GM12878 (cell line): ENCODE measurements at regions not wholly inside any gene's neighbourhood (a gene's known extent, or its start where the extent isn't known, plus 50 kb on each side); places are given as distances from the start of the nearest gene placed in this dataset.

Source experiments
- CEBPB ChIP-seq, 2 experiments: fragments of 150-350 bp in 1 of 2; IDR thresholded peaks; 2 replicates each; pipeline ENCODE4 v1.6.1; 2012 to 2014; ENCODE audit warnings: low read depth in 2 of 2, low read length in 2 of 2, borderline replicate concordance in 1 of 2, inconsistent platforms in 1 of 2
- CHD2 ChIP-seq: IDR thresholded peaks from 2 replicates; pipeline ENCODE4 v1.6.1; 2011; ENCODE audit warnings: low read depth, low read length, improper control_type of control experiment, borderline replicate concordance
- CTCF ChIP-seq, 3 experiments: IDR thresholded peaks in 2 of 3; conservative IDR thresholded peaks in 1 of 3; 2 replicates each; pipeline ENCODE4 v1.5.1; 2011; ENCODE audit warnings: low read depth in 3 of 3, low read length in 3 of 3, mild to moderate bottlenecking in 3 of 3, control low read depth in 2 of 3, moderate library complexity in 2 of 3, inconsistent platforms in 1 of 3, mixed read lengths in 1 of 3; ENCODE audit not compliant: control insufficient read depth in 2 of 3, insufficient read depth in 1 of 3; ENCODE audit errors: extremely low read depth in 1 of 3
- EP300 ChIP-seq, 2 experiments: fragments of 150-350 bp in 1 of 2; IDR thresholded peaks; 2 replicates each; pipeline ENCODE4 v1.6.1; 2011 to 2012; ENCODE audit warnings: low read depth in 2 of 2, low read length in 2 of 2, borderline replicate concordance in 1 of 2, improper control_type of control experiment in 1 of 2, inconsistent platforms in 1 of 2; ENCODE audit not compliant: control insufficient read depth in 1 of 2
- FOS ChIP-seq: IDR thresholded peaks from 3 replicates; pipeline ENCODE4 v1.6.1; 2011; ENCODE audit warnings: borderline replicate concordance; ENCODE audit not compliant: insufficient read length; ENCODE audit errors: extremely low read depth
- FOXM1 ChIP-seq: IDR thresholded peaks from 2 replicates; pipeline ENCODE4 v1.6.1; 2012; ENCODE audit warnings: low read depth, mild to moderate bottlenecking, inconsistent platforms, low read length, moderate library complexity
- POLR2A ChIP-seq: IDR thresholded peaks from 2 replicates; pipeline ENCODE4 v1.6.1; 2011; ENCODE audit warnings: low read depth, mild to moderate bottlenecking, low read length
- SMARCA5 ChIP-seq: fragments of 450-650 bp; IDR thresholded peaks from 2 replicates; pipeline ENCODE4 v1.6.1; 2017; ENCODE audit warnings: mild to moderate bottlenecking
- SMC3 ChIP-seq: IDR thresholded peaks from 2 replicates; pipeline ENCODE4 v1.6.1; 2011; ENCODE audit warnings: low read length, improper control_type of control experiment, borderline replicate concordance
- TAF1 ChIP-seq: IDR thresholded peaks from 2 replicates; pipeline ENCODE4 v1.6.1; 2011; ENCODE audit warnings: mild to moderate bottlenecking, low read depth, low read length, borderline replicate concordance
- ZNF217 ChIP-seq: fragments of 450-650 bp; IDR thresholded peaks from 2 replicates; pipeline ENCODE4 v1.6.1; 2017; ENCODE audit warnings: antibody characterized with exemption, mild to moderate bottlenecking

- TF ChIP-seq SMC3 (no peak), EP300 (IDR thresholded peaks at IDR 0.05; ENCODE audit: borderline replicate concordance in 1 of 2, control insufficient read depth in 1 of 2, low read depth in 2 of 2, low read length in 2 of 2) (no peak), CHD2 (no peak), ZNF217 (no peak), FOS (no peak), TAF1 (no peak), FOXM1 (no peak), CEBPB (IDR thresholded peaks at IDR 0.05; ENCODE audit: borderline replicate concordance in 1 of 2, low read depth in 2 of 2, low read length in 2 of 2) (no peak), POLR2A (no peak), CTCF (IDR thresholded peaks at IDR 0.05 in 2 of 3, conservative IDR thresholded peaks at IDR 0.05 in 1 of 3; ENCODE audit: control insufficient read depth in 2 of 3, extremely low read depth in 1 of 3, insufficient read depth in 1 of 3, low read depth in 3 of 3, low read length in 3 of 3) (0 out of 6 replicates have a peak, but pooled peaks of 1 of the 3 experiments have one; percentile 3), SMARCA5 (no peak)
Observed at GRCh38 chr7:155202106-155202871, 95.4 kb upstream of the INSIG1 start.
